Ishikawa (cell line): ENCODE measurements at regions not wholly inside any gene's neighbourhood (a gene's known extent, or its start where the extent isn't known, plus 50 kb on each side); places are given as distances from the start of the nearest gene placed in this dataset.

Source experiments
- EGR1 ChIP-seq: IDR thresholded peaks from 2 replicates; pipeline ENCODE4 v1.6.1; 2012
- RAD21 ChIP-seq: IDR thresholded peaks from 2 replicates; pipeline ENCODE4 v1.6.1; 2012; ENCODE audit warnings: low read depth

GRCh38 chr4:27973700-27974099 is 1113.1 kb downstream of the STIM2 start:
- no peak for TF ChIP-seq EGR1
- TF ChIP-seq RAD21 = no peak
